ENCODE measurements at regions not wholly inside any gene's neighbourhood (a gene's known extent, or its start where the extent isn't known, plus 50 kb on each side); places are given as distances from the start of the nearest gene placed in this dataset.

- DNase-seq = no peak
Observed at GRCh38 chr20:58058421-58059259, 169.8 kb downstream of the ANKRD60 start.

- no peak for DNase-seq
Observed at GRCh38 chr20:58056921-58057686, 171.3 kb downstream of the ANKRD60 start.

GRCh38 chr20:58056021-58056591 lies 172.3 kb downstream of the ANKRD60 start:
- DNase-seq = no peak

- DNase-seq = no peak
Observed at GRCh38 chr20:58054780-58055373, 173.6 kb downstream of the ANKRD60 start.

- no peak for DNase-seq
Observed at GRCh38 chr20:58054082-58054779, 174.2 kb downstream of the ANKRD60 start.

GRCh38 chr20:58053391-58054055 lies 174.9 kb downstream of the ANKRD60 start:
- DNase-seq = no peak

- no peak for DNase-seq
Observed at GRCh38 chr20:58051367-58051766, 177.1 kb downstream of the ANKRD60 start.

- peak in 1 of 2 donors; percentile 1 for DNase-seq
Observed at GRCh38 chr20:58048096-58048702, 180.3 kb downstream of the ANKRD60 start.

GRCh38 chr20:58046311-58046710 lies 182.1 kb downstream of the ANKRD60 start:
- DNase-seq = no peak

GRCh38 chr20:58045579-58045978 lies 182.9 kb downstream of the ANKRD60 start:
- no peak for DNase-seq

- no peak for DNase-seq
Observed at GRCh38 chr20:58044931-58045555, 183.4 kb downstream of the ANKRD60 start.

GRCh38 chr20:58044286-58044685 lies 184.2 kb downstream of the ANKRD60 start:
- DNase-seq = no peak

GRCh38 chr20:58043236-58044140 lies 185.0 kb downstream of the ANKRD60 start:
- DNase-seq = no peak

- no peak for DNase-seq
Observed at GRCh38 chr20:58042591-58042990, 185.9 kb downstream of the ANKRD60 start.

- no peak for DNase-seq
Observed at GRCh38 chr20:58040447-58041290, 187.8 kb downstream of the ANKRD60 start.

- no peak for DNase-seq
Observed at GRCh38 chr20:58039274-58040092, 189.0 kb downstream of the ANKRD60 start.

- DNase-seq = no peak
Observed at GRCh38 chr20:58038123-58038654, 190.3 kb downstream of the ANKRD60 start.

- no peak for DNase-seq
Observed at GRCh38 chr20:58037631-58038030, 190.8 kb downstream of the ANKRD60 start.
